DND-41 (cell line): ENCODE measurements at regions not wholly inside any gene's neighbourhood (a gene's known extent, or its start where the extent isn't known, plus 50 kb on each side); places are given as distances from the start of the nearest gene placed in this dataset.
"Not testable (repeated sequence)": the region's sequence is repeated elsewhere in the genome, so short reads cannot be mapped to it uniquely, and the experiment has no call there.

Experiments used
- ATAC-seq: fragments of 200-7000 bp; cut with Tn5 transposase; 3 replicates; pipeline ENCODE4 v1.9.1; 2021; ENCODE audit warnings: low read depth; ENCODE audit not compliant: insufficient read depth
- DNase-seq: peaks from one replicate; pipeline ENCODE4 v3.0.0-alpha.2; 2020
- H2AFZ ChIP-seq: 2 replicates; pipeline ENCODE4 v1.6.0; 2012; ENCODE audit warnings: low read depth, low read length
- H3K27ac ChIP-seq: 2 replicates; pipeline ENCODE4 v1.5.1; 2012; ENCODE audit warnings: low read length, inconsistent platforms
- H3K27me3 ChIP-seq: fragments of 200-600 bp; sonication (generic); 2 replicates; pipeline ENCODE4 v1.6.0; 2012; ENCODE audit warnings: low read length, mild to moderate bottlenecking, inconsistent platforms; ENCODE audit not compliant: insufficient read depth, poor library complexity
- H3K36me3 ChIP-seq: 2 replicates; pipeline ENCODE4 v1.5.1; 2012; ENCODE audit warnings: low read length, inconsistent platforms; ENCODE audit not compliant: insufficient read depth
- H3K4me1 ChIP-seq: 2 replicates; pipeline ENCODE4 v1.5.1; 2012; ENCODE audit warnings: mild to moderate bottlenecking, low read length; ENCODE audit not compliant: insufficient read depth
- H3K4me2 ChIP-seq: 2 replicates; pipeline ENCODE4 v1.6.0; 2012; ENCODE audit warnings: mild to moderate bottlenecking, moderate library complexity, low read length, inconsistent platforms; ENCODE audit not compliant: insufficient read depth
- H3K4me3 ChIP-seq, 2 experiments: fragments of 200-600 bp in 1 of 2; shearing (Covaris generic) in 1 of 2; 2 replicates each; pipeline ENCODE4 v1.5.1; 2012 to 2016; ENCODE audit warnings: inconsistent platforms in 2 of 2, low read length in 2 of 2, mild to moderate bottlenecking in 2 of 2, low read depth in 1 of 2, moderate library complexity in 1 of 2
- H3K79me2 ChIP-seq: 2 replicates; pipeline ENCODE4 v1.6.0; 2012; ENCODE audit warnings: low read length, inconsistent platforms; ENCODE audit not compliant: insufficient read depth
- H3K9ac ChIP-seq: 2 replicates; pipeline ENCODE4 v1.6.0; 2012; ENCODE audit warnings: low read depth, mild to moderate bottlenecking, inconsistent platforms, low read length, moderate library complexity
- H3K9me3 ChIP-seq: 2 replicates; pipeline ENCODE4 v1.5.1; 2012; ENCODE audit warnings: low read length, moderate library complexity, mild to moderate bottlenecking, inconsistent platforms; ENCODE audit not compliant: insufficient read depth, severe bottlenecking
- H4K20me1 ChIP-seq: 2 replicates; pipeline ENCODE4 v1.6.0; 2012; ENCODE audit warnings: low read length; ENCODE audit not compliant: insufficient read depth
- CTCF ChIP-seq: IDR thresholded peaks from 2 replicates; pipeline ENCODE4 v1.5.1; 2012; ENCODE audit warnings: borderline replicate concordance, low read length, moderate library complexity, mild to moderate bottlenecking; ENCODE audit not compliant: poor library complexity, severe bottlenecking; ENCODE audit errors: extremely low read depth
- EZH2 ChIP-seq: IDR thresholded peaks from 3 replicates; pipeline ENCODE4 v1.6.1; 2012; ENCODE audit warnings: borderline replicate concordance, low read depth, mild to moderate bottlenecking, moderate library complexity, low read length, inconsistent platforms; ENCODE audit not compliant: severe bottlenecking

- no peak for TF ChIP-seq CTCF
- TF ChIP-seq EZH2, result no peak
- Histone ChIP-seq H3K36me3 (no peaks in the 10 kb centered on the region), H3K79me2 (no peaks in the 10 kb centered on the region), H3K27ac (no peak overlapping the region), H3K4me1 (no peaks in the 10 kb centered on the region), H3K27me3 (no peaks in the 10 kb centered on the region), H3K9ac (no peak overlapping the region), H3K4me3 (no peak overlapping the region), H4K20me1 (no peaks in the 10 kb centered on the region), H3K4me2 (no peak overlapping the region), H2AFZ (no peak overlapping the region), H3K9me3 (no peaks in the 10 kb centered on the region)
- no peak for DNase-seq
- no peak for ATAC-seq
Measured at GRCh38 chr13:22848539-22849052, 332.2 kb upstream of the SGCG start.

GRCh38 chr13:22855926-22856325 is 324.9 kb upstream of the SGCG start:
- ATAC-seq (no peak), DNase-seq (no peak)
- no peaks in the 10 kb centered on the region for H3K4me1 ChIP-seq
- no peaks in the 10 kb centered on the region for H3K9me3 ChIP-seq
- H3K27ac ChIP-seq, result no peak overlapping the region
- H2AFZ ChIP-seq, result no peak overlapping the region
- no peaks in the 10 kb centered on the region for H3K36me3 ChIP-seq
- H4K20me1 ChIP-seq, result no peaks in the 10 kb centered on the region
- H3K27me3 ChIP-seq, result no peaks in the 10 kb centered on the region
- H3K79me2 ChIP-seq, result no peaks in the 10 kb centered on the region
- no peak overlapping the region for H3K9ac ChIP-seq
- no peak overlapping the region for H3K4me2 ChIP-seq
- no peak overlapping the region for H3K4me3 ChIP-seq
- TF ChIP-seq CTCF (no peak), EZH2 (no peak)

GRCh38 chr13:22858980-22859379 is 321.8 kb upstream of the SGCG start:
- not testable (repeated sequence) for H3K9me3 ChIP-seq, H3K4me2 ChIP-seq, ATAC-seq, H3K4me1 ChIP-seq, H3K27ac ChIP-seq, H3K27me3 ChIP-seq, H3K4me3 ChIP-seq, DNase-seq, H3K9ac ChIP-seq, H3K79me2 ChIP-seq, H2AFZ ChIP-seq, H4K20me1 ChIP-seq, H3K36me3 ChIP-seq

- not testable (repeated sequence) for H4K20me1 ChIP-seq, H2AFZ ChIP-seq, DNase-seq, ATAC-seq, H3K4me3 ChIP-seq, H3K9ac ChIP-seq, H3K27ac ChIP-seq, H3K4me2 ChIP-seq, H3K36me3 ChIP-seq, H3K4me1 ChIP-seq, H3K27me3 ChIP-seq, H3K79me2 ChIP-seq, H3K9me3 ChIP-seq
Measured at GRCh38 chr13:22859411-22859810, 321.4 kb upstream of the SGCG start.
